HL-60 (cell line): ENCODE measurements at regions not wholly inside any gene's neighbourhood (a gene's known extent, or its start where the extent isn't known, plus 50 kb on each side); places are given as distances from the start of the nearest gene placed in this dataset.

ENCODE experiments used
- DNase-seq, 2 experiments: peaks; one replicate each; pipeline ENCODE4 v3.0.0-alpha.2; 2010 to 2020; ENCODE audit warnings: low read depth in 1 of 2, low spot score in 1 of 2
- H3K27ac ChIP-seq: fragments of 250-450 bp; sonication (Bioruptor Pico); replicated peaks from 2 replicates; pipeline ENCODE4 v1.5.1; 2020; ENCODE audit warnings: mild to moderate bottlenecking, moderate library complexity
- H3K27me3 ChIP-seq: fragments of 250-450 bp; sonication (Bioruptor Pico); 2 replicates; pipeline ENCODE4 v1.5.1; 2021; ENCODE audit warnings: mild to moderate bottlenecking, moderate library complexity; ENCODE audit not compliant: insufficient read depth, poor library complexity, severe bottlenecking
- H3K4me3 ChIP-seq: replicated peaks from 2 replicates; pipeline ENCODE4 v1.5.1; 2011; ENCODE audit warnings: mild to moderate bottlenecking, control low read depth, low read length; ENCODE audit not compliant: insufficient read depth
- CTCF ChIP-seq: IDR thresholded peaks from one replicate; pipeline ENCODE4 v1.5.1; 2011; ENCODE audit warnings: low read length, control low read depth, inconsistent platforms; ENCODE audit not compliant: insufficient read depth
- GABPA ChIP-seq: IDR thresholded peaks from 2 replicates; pipeline ENCODE4 v1.6.1; 2012; ENCODE audit warnings: low read depth
- POLR2AphosphoS5 ChIP-seq: IDR thresholded peaks from 2 replicates; pipeline ENCODE4 v1.6.1; 2012; ENCODE audit warnings: low read depth
- REST ChIP-seq: IDR thresholded peaks from 2 replicates; pipeline ENCODE4 v1.6.1; 2012; ENCODE audit warnings: low read depth; ENCODE audit not compliant: insufficient replicate concordance
- SPI1 ChIP-seq: IDR thresholded peaks from 2 replicates; pipeline ENCODE4 v1.6.1; 2012; ENCODE audit warnings: low read depth, mild to moderate bottlenecking, borderline replicate concordance

- Histone ChIP-seq H3K27me3 (no peaks in the 10 kb centered on the region), H3K4me3 (no peak overlapping the region), H3K27ac (no peak overlapping the region)
- DNase-seq: no peak
- TF ChIP-seq POLR2AphosphoS5 (no peak), REST (no peak), SPI1 (no peak), GABPA (no peak), CTCF (no peak)
These were observed 432.2 kb downstream of the TUSC7 start for GRCh38 chr3:117141812-117142211.

- TF ChIP-seq SPI1: no peak
- H3K27ac ChIP-seq: no peak overlapping the region
- H3K27me3 ChIP-seq: no peaks in the 10 kb centered on the region
- no peak for DNase-seq
- no peak overlapping the region for H3K4me3 ChIP-seq
These were observed 435.3 kb downstream of the TUSC7 start for GRCh38 chr3:117144853-117145252.

- TF ChIP-seq GABPA: no peak
- TF ChIP-seq POLR2AphosphoS5: no peak
- TF ChIP-seq REST: no peak
- no peak for TF ChIP-seq SPI1
- no peak for TF ChIP-seq CTCF
- no peak overlapping the region for H3K27ac ChIP-seq
- no peaks in the 10 kb centered on the region for H3K27me3 ChIP-seq
- DNase-seq: no peak
- no peak overlapping the region for H3K4me3 ChIP-seq
These were observed 436.1 kb downstream of the TUSC7 start for GRCh38 chr3:117145677-117146076.

- Histone ChIP-seq H3K4me3 (no peak overlapping the region), H3K27me3 (no peaks in the 10 kb centered on the region), H3K27ac (no peak overlapping the region)
- TF ChIP-seq POLR2AphosphoS5 (no peak), GABPA (no peak), REST (no peak), SPI1 (no peak), CTCF (no peak)
- no peak for DNase-seq
These were observed 437.0 kb downstream of the TUSC7 start for GRCh38 chr3:117146571-117146970.
